ENCODE measurements at regions not wholly inside any gene's neighbourhood (a gene's known extent, or its start where the extent isn't known, plus 50 kb on each side); places are given as distances from the start of the nearest gene placed in this dataset.

- no peak for DNase-seq (ENCODE audit: low spot score)
Observed at GRCh38 chr7:93651603-93652159, 77.2 kb upstream of the CALCR start.

DNA sequence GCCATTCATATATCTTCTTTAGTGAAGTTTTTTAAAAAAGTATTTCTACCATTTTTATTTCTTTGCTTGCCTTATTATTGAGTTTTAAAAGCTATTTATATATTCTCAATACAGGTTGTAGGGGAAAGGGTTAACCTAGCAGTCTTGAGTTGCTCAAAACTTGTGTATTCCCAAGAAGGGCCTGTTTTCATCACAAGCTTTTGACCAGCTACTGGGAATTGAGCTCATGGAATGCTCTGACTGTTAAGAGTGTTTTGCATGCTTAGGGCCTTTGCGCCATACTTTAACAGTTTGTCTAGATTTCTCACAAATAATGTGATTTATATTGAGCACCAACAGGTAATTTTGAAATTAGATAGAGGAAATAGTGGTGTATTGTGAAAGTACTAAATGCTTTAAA lies 72.0 kb upstream of the CALCR start:
- DNase-seq (ENCODE audit: low spot score) = no peak

- DNase-seq (ENCODE audit: low spot score) = no peak
Observed at GRCh38 chr7:93636276-93636675, 61.8 kb upstream of the CALCR start.

- no peak for DNase-seq (ENCODE audit: low spot score)
Observed at GRCh38 chr7:93632371-93632770, 57.8 kb upstream of the CALCR start.

GRCh38 chr7:93629291-93629801 lies 54.8 kb upstream of the CALCR start:
- DNase-seq (ENCODE audit: low spot score) = no peak

- DNase-seq (ENCODE audit: low spot score) = no peak
Observed at GRCh38 chr7:93626869-93627268, 52.3 kb upstream of the CALCR start.

All from NAMALWA (cell line).